ENCODE measurements at regions not wholly inside any gene's neighbourhood (a gene's known extent, or its start where the extent isn't known, plus 50 kb on each side); places are given as distances from the start of the nearest gene placed in this dataset.

DNA sequence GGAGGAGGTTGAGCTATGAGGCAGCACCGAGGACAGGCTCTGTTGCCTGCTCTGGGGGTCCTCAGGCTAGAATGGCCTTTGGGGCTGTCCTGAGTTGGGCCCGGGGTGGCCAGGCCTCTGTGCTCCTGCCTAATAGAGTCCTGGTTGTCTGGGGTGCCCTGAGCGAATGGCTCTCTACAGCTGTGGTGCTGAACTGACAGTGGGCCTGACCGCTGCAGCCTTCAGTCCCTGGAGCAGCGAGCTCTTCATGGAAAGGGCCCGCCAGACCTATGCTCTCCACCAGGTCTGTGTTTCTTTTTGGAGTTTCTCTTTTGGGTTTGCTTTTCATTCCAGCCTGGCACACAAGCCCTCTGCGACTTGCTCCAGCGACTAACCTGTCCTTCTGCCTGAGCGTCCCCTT lies 679.0 kb upstream of the RAB6C start:
- Mint-ChIP-seq H3K4me3 (no peak overlapping the region), H3K27me3 (peaks cover 5% of the 10 kb centered on the region), H3K36me3 (ENCODE audit: low read depth) (no peaks in the 10 kb centered on the region), H3K4me1 (ENCODE audit: low read depth) (no peaks in the 10 kb centered on the region), H3K9me3 (peaks cover 2% of the 10 kb centered on the region), H3K27ac (no peak overlapping the region)
- intact Hi-C loops (cut with DNase I, micrococcal nuclease), result no loop called here
- Histone ChIP-seq H3K4me3 (ENCODE audit: low read length) (no peak overlapping the region), H3K36me3 (ENCODE audit: insufficient read depth, low read length) (no peaks in the 10 kb centered on the region), H3K4me1 (ENCODE audit: insufficient read depth, low read length) (no peaks in the 10 kb centered on the region), H3K9me3 (ENCODE audit: control insufficient read depth in 1 of 2, insufficient read depth in 1 of 2, low read length in 2 of 2) (peaks cover 0 to 19% of the 10 kb centered on the region in 2 experiments), H3K27ac (ENCODE audit: low read depth in 1 of 2, low read length in 2 of 2) (no peak overlapping the region), H3K27me3 (ENCODE audit: control insufficient read depth in 1 of 2, insufficient read depth in 2 of 2, low read length in 2 of 2) (no peaks in the 10 kb centered on the region)
- DNase-seq (no peak), ATAC-seq (ENCODE audit: poor library complexity) (no peak)
- no peak for TF ChIP-seq CTCF (IDR thresholded peaks at IDR 0.05)
- ChIA-PET CTCF (no interaction called here), POLR2A (no interaction called here)

DNA sequence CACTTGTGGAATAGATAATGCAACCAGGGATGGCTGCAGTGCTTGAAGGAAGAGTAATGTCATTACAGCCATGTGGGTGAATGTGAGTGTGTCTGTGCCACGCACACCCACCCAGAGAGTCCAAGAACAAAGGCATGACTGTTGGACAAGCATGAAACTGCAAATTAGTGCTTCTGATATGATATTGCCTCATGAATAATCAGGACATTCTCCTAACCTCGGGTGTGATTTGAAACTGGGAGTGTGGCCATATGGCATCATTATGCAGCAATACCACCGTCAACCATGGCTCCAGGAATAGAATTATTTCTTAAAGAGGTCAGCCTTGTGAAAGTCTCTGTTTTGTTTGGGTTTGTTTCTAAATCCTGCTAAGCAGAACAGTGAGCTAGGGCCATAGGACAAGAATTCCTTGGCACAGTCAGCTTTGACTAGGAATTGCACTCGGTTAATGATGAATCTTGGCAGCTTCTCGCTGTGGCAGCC lies 678.0 kb upstream of the RAB6C start:
- H3K27ac Mint-ChIP-seq, result no peak overlapping the region
- ATAC-seq (ENCODE audit: poor library complexity) (no peak), DNase-seq (no peak)
- intact Hi-C loops (cut with DNase I, micrococcal nuclease), result no loop called here
- H3K9me3 Mint-ChIP-seq, result peaks cover 2% of the 10 kb centered on the region
- H3K27me3 Mint-ChIP-seq, result peaks cover 5% of the 10 kb centered on the region
- POLR2A ChIA-PET, result no interaction called here
- Histone ChIP-seq H3K4me1 (ENCODE audit: insufficient read depth, low read length) (no peaks in the 10 kb centered on the region), H3K27ac (ENCODE audit: low read depth in 1 of 2, low read length in 2 of 2) (no peak overlapping the region), H3K4me3 (ENCODE audit: low read length) (no peak overlapping the region), H3K36me3 (ENCODE audit: insufficient read depth, low read length) (no peaks in the 10 kb centered on the region), H3K9me3 (ENCODE audit: control insufficient read depth in 1 of 2, insufficient read depth in 1 of 2, low read length in 2 of 2) (peaks cover 0 to 19% of the 10 kb centered on the region in 2 experiments), H3K27me3 (ENCODE audit: control insufficient read depth in 1 of 2, insufficient read depth in 2 of 2, low read length in 2 of 2) (no peaks in the 10 kb centered on the region)
- H3K4me3 Mint-ChIP-seq, result no peak overlapping the region
- CTCF ChIA-PET, result no interaction called here
- no peak for TF ChIP-seq CTCF (IDR thresholded peaks at IDR 0.05)
- H3K36me3 Mint-ChIP-seq (ENCODE audit: low read depth), result no peaks in the 10 kb centered on the region
- H3K4me1 Mint-ChIP-seq (ENCODE audit: low read depth), result no peaks in the 10 kb centered on the region

DNA sequence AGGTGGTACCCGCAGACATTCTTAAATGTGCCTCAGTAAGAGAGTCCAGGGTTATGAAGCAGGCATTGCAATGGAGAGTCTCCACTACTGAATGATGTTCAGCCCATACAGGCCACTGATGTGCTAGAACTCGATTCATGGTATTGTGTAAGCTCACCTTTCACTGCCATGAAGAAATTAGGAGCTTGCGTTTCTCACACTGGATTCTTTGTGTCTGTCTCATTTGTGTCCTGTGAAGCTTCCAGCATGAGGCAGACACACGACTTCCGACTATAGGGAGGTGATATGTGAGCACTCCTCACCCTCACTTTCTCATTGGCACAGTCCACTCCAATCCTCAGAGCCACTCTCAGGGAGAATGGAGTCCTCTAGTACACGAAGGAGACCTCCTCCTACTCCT lies 677.4 kb upstream of the RAB6C start:
- intact Hi-C loops (cut with DNase I, micrococcal nuclease), result no loop called here
- Mint-ChIP-seq H3K4me3 (no peak overlapping the region), H3K27me3 (peaks cover 5% of the 10 kb centered on the region), H3K9me3 (no peaks in the 10 kb centered on the region), H3K27ac (no peak overlapping the region), H3K4me1 (ENCODE audit: low read depth) (no peaks in the 10 kb centered on the region), H3K36me3 (ENCODE audit: low read depth) (no peaks in the 10 kb centered on the region)
- CTCF ChIA-PET, result no interaction called here
- Histone ChIP-seq H3K4me1 (ENCODE audit: insufficient read depth, low read length) (no peaks in the 10 kb centered on the region), H3K27ac (ENCODE audit: low read depth in 1 of 2, low read length in 2 of 2) (no peak overlapping the region), H3K36me3 (ENCODE audit: insufficient read depth, low read length) (no peaks in the 10 kb centered on the region), H3K4me3 (ENCODE audit: low read length) (no peak overlapping the region), H3K9me3 (ENCODE audit: control insufficient read depth in 1 of 2, insufficient read depth in 1 of 2, low read length in 2 of 2) (peaks cover 0 to 19% of the 10 kb centered on the region in 2 experiments), H3K27me3 (ENCODE audit: control insufficient read depth in 1 of 2, insufficient read depth in 2 of 2, low read length in 2 of 2) (no peaks in the 10 kb centered on the region)
- POLR2A ChIA-PET, result no interaction called here
- no peak for ATAC-seq (ENCODE audit: poor library complexity)
- DNase-seq, result no peak
- no peak for TF ChIP-seq CTCF (IDR thresholded peaks at IDR 0.05)

Measured in CD4-positive, alpha-beta T cell (primary cell).